HepG2 (cell line): ENCODE measurements at regions not wholly inside any gene's neighbourhood (a gene's known extent, or its start where the extent isn't known, plus 50 kb on each side); places are given as distances from the start of the nearest gene placed in this dataset.
A peak's percentile ranks its signal among the peaks of the same experiment; 100 is the strongest.

Experiments used
- ATAC-seq: fragments of 200-7000 bp; cut with Tn5 transposase; 3 replicates; pipeline ENCODE4 v1.9.1; 2020; ENCODE audit warnings: mild to moderate bottlenecking, moderate library complexity
- BruUV-seq: library from RNA; stranded (reverse); fragments of 400-500 nt; replicated peaks from 2 replicates; lab custom pipeline; 2021; lab: Mats Ljungman, UMichigan
- CTCF ChIA-PET: fragments of 300-600 bp; formaldehyde crosslinking; extraction: SDS; loops from one replicate; lab custom pipeline; 2021; ENCODE audit warnings: low total read pairs, inconsistent platforms, low intra/inter-chr PET ratio; lab: Yijun Ruan, JAX
- POLR2A ChIA-PET: fragments of 350-600 bp; sonication (Branson Sonifier 250); formaldehyde crosslinking; loops from one replicate; lab custom pipeline; 2020; ENCODE audit warnings: antibody characterized with exemption, inconsistent platforms; lab: Yijun Ruan, JAX
- DNase-seq: peaks from one replicate; pipeline ENCODE4 v3.0.0-alpha.2; 2015; ENCODE audit warnings: low spot score
- FAIRE-seq: peaks from 3 replicates; lab custom pipeline; 2011; peaks lifted over from hg19 to GRCh38; lab: Jason Lieb, UNC
- H2AFZ ChIP-seq: one replicate; pipeline ENCODE4 v1.6.1; 2011; ENCODE audit warnings: low read length, inconsistent platforms
- H3K27ac ChIP-seq: fragments of 300-600 bp; 3 replicates; pipeline ENCODE4 v1.8.0; 2011; ENCODE audit warnings: mixed run types, mild to moderate bottlenecking, mixed read lengths, low read length, inconsistent platforms; ENCODE audit not compliant: insufficient read depth; ENCODE audit errors: extremely low read length
- H3K27me3 ChIP-seq, 2 experiments: fragments of 200-600 bp in 1 of 2; 2 replicates in 1 of 2; 3 replicates in 1 of 2; pipeline versions ENCODE4 v1.6.0 to v1.8.0; 2011; ENCODE audit warnings: low read length in 2 of 2, mild to moderate bottlenecking in 2 of 2, moderate library complexity in 2 of 2, inconsistent platforms in 1 of 2; ENCODE audit not compliant: insufficient read depth in 2 of 2, control insufficient read depth in 1 of 2
- H3K36me3 ChIP-seq, 2 experiments: fragments of 200-600 bp in 1 of 2; replicated peaks in 1 of 2; 2 replicates in 1 of 2; 3 replicates in 1 of 2; pipeline versions ENCODE4 v1.5.1 to v1.8.0; 2011; ENCODE audit warnings: low read length in 2 of 2, inconsistent platforms in 1 of 2; ENCODE audit not compliant: insufficient read depth in 2 of 2, control insufficient read depth in 1 of 2
- H3K4me1 ChIP-seq: 2 replicates; pipeline ENCODE4 v1.5.1; 2012; ENCODE audit warnings: low read length, inconsistent platforms; ENCODE audit not compliant: insufficient read depth
- H3K4me2 ChIP-seq: 2 replicates; pipeline ENCODE4 v1.6.0; 2011; ENCODE audit warnings: low read depth, low read length, inconsistent platforms
- H3K4me3 ChIP-seq, 3 experiments: fragments of 200-600 bp in 1 of 3; sonication (generic), shearing (Covaris generic) in 1 of 3; replicated peaks in 1 of 3; 2 replicates each; pipeline ENCODE4 v1.5.1; 2011 to 2016; ENCODE audit warnings: low read length in 3 of 3, inconsistent platforms in 2 of 3, low read depth in 2 of 3, mild to moderate bottlenecking in 2 of 3, control low read depth in 1 of 3, mixed read lengths in 1 of 3; ENCODE audit not compliant: insufficient read depth in 1 of 3
- H3K79me2 ChIP-seq: one replicate; pipeline ENCODE4 v1.6.1; 2011; ENCODE audit warnings: low read length, inconsistent platforms; ENCODE audit not compliant: insufficient read depth
- H3K9ac ChIP-seq: 2 replicates; pipeline ENCODE4 v1.6.0; 2011; ENCODE audit warnings: mild to moderate bottlenecking, low read depth, low read length, inconsistent platforms; ENCODE audit not compliant: insufficient read depth
- H3K9me3 ChIP-seq: 2 replicates; pipeline ENCODE4 v1.5.1; 2012; ENCODE audit warnings: mild to moderate bottlenecking, low read length
- H4K20me1 ChIP-seq: 2 replicates; pipeline ENCODE4 v1.6.0; 2011; ENCODE audit warnings: inconsistent platforms, mild to moderate bottlenecking, low read length, moderate library complexity; ENCODE audit not compliant: insufficient read depth
- ATF4 ChIP-seq, 2 experiments: fragments of 450-650 bp in 1 of 2; sonication (generic) in 1 of 2; formaldehyde crosslinking; IDR thresholded peaks; 2 replicates each; pipeline versions ENCODE4 v1.5.0 to v1.8.0; 2020 to 2022; ENCODE audit warnings: mild to moderate bottlenecking in 1 of 2, missing genetic modification reagents in 1 of 2
- CEBPG ChIP-seq: IDR thresholded peaks from 2 replicates; pipeline ENCODE4 v1.6.1; 2016
- CTCF ChIP-seq: sonication (generic); formaldehyde crosslinking; IDR thresholded peaks from 2 replicates; pipeline ENCODE4 v1.5.0; 2020; ENCODE audit warnings: mild to moderate bottlenecking, missing genetic modification reagents, moderate library complexity
- ELF1 ChIP-seq: sonication (generic); formaldehyde crosslinking; IDR thresholded peaks from 2 replicates; pipeline ENCODE4 v1.4.0; 2020; ENCODE audit warnings: missing genetic modification reagents
- ELF3 ChIP-seq: IDR thresholded peaks from 2 replicates; pipeline ENCODE4 v1.6.1; 2016; ENCODE audit warnings: missing genetic modification reagents, missing compliant biosample characterization
- FOSL2 ChIP-seq: sonication (generic); formaldehyde crosslinking; IDR thresholded peaks from 2 replicates; pipeline ENCODE4 v1.4.0; 2020; ENCODE audit warnings: missing genetic modification reagents
- HMGXB4 ChIP-seq, 2 experiments: sonication (generic) in 1 of 2; formaldehyde crosslinking in 1 of 2; IDR thresholded peaks; 2 replicates each; pipeline versions ENCODE4 v1.4.0 to v1.6.1; 2018 to 2020; ENCODE audit warnings: missing genetic modification reagents in 2 of 2, borderline replicate concordance in 1 of 2, low read depth in 1 of 2, mild to moderate bottlenecking in 1 of 2, missing biosample characterization in 1 of 2
- LCORL ChIP-seq, 2 experiments: fragments of 450-650 bp in 1 of 2; sonication (generic) in 1 of 2; formaldehyde crosslinking in 1 of 2; IDR thresholded peaks; 2 replicates each; pipeline versions ENCODE4 v1.5.0 to v1.6.1; 2017 to 2020; ENCODE audit warnings: antibody characterized with exemption in 1 of 2, missing genetic modification reagents in 1 of 2
- RXRB ChIP-seq: IDR thresholded peaks from 2 replicates; pipeline ENCODE4 v1.6.1; 2016; ENCODE audit warnings: borderline replicate concordance, missing genetic modification reagents, missing compliant biosample characterization
- TCF7 ChIP-seq: sonication (generic); IDR thresholded peaks from 2 replicates; pipeline ENCODE4 v1.6.1; 2016; ENCODE audit warnings: antibody characterized with exemption, low read depth
- ZBTB25 ChIP-seq: IDR thresholded peaks from 2 replicates; pipeline ENCODE4 v1.6.1; 2018; ENCODE audit warnings: missing genetic modification reagents
- ZGPAT ChIP-seq: IDR thresholded peaks from 2 replicates; pipeline ENCODE4 v1.6.1; 2016; ENCODE audit warnings: mild to moderate bottlenecking
- ZNF574 ChIP-seq: sonication (generic); formaldehyde crosslinking; IDR thresholded peaks from 2 replicates; pipeline ENCODE4 v1.4.0; 2020; ENCODE audit warnings: missing genetic modification reagents
- ZNF878 ChIP-seq: sonication (generic); formaldehyde crosslinking; IDR thresholded peaks from 2 replicates; pipeline ENCODE4 v1.8.1; 2023; ENCODE audit warnings: mild to moderate bottlenecking, missing genetic modification reagents, moderate library complexity
- WGBS: methylation state at CpG from one replicate; pipeline ENCODE4 v1.1.6; 2017; ENCODE audit warnings: low lambda C conversion rate; 5-methylcytosine and 5-hydroxymethylcytosine counted together
- in situ Hi-C: cut with HindIII; loops from 2 replicates; pipeline ENCODE4 v1.10.0; 2017; ENCODE audit warnings: low pct_unique_long_range_greater_than_20kb; ENCODE audit not compliant: extremely low pct_ligation_motif_present
- intact Hi-C: fragments of 100-400 bp; cut with micrococcal nuclease; formaldehyde crosslinking; loops from one replicate; pipeline ENCODE4 v1.10.0; 2022; ENCODE audit not compliant: unreplicated experiment

GRCh38 chr4:42302348-42302747 lies 94.9 kb upstream of the SHISA3 start:
- H4K20me1 ChIP-seq = no peaks in the 10 kb centered on the region
- 7% methylated on average over 4 of the region's 4 CpGs for WGBS
- no peaks in the 10 kb centered on the region for H3K36me3 ChIP-seq
- peak; percentile 68 for DNase-seq
- H3K4me1 ChIP-seq = no peaks in the 10 kb centered on the region
- peaks cover 0 to 2% of the 10 kb centered on the region in 2 experiments; a peak in 1 of 5 replicates for H3K27me3 ChIP-seq
- no TSS peak for BruUV-seq
- peak; percentile 96 for ATAC-seq
- H2AFZ ChIP-seq = no peak overlapping the region
- H3K9ac ChIP-seq = no peak overlapping the region
- ChIA-PET POLR2A (no interaction called here), CTCF (no interaction called here)
- intact Hi-C loops = loop anchor here (2.0 kb wide), 1 partner anchor 20 kb away; no protein-coding TSS in a partner anchor
- in situ Hi-C loops = no loop called here
- FAIRE-seq = peak; percentile 43
- H3K9me3 ChIP-seq = no peaks in the 10 kb centered on the region
- no peak overlapping the region; the same call in 1 of the 2 replicates for H3K4me2 ChIP-seq
- no peaks in the 10 kb centered on the region for H3K79me2 ChIP-seq
- no peak overlapping the region for H3K4me3 ChIP-seq
- H3K27ac ChIP-seq = no peak overlapping the region
- TF ChIP-seq ELF3 (CRISPR knock-in tag) = peak; percentile 54
- TF ChIP-seq TCF7 = peak; percentile 39; the same call in 1 of the 2 replicates
- 0 out of 2 replicates have a peak, but pooled peaks have one; percentile 19 for TF ChIP-seq ZBTB25
- TF ChIP-seq FOSL2 (CRISPR knock-in tag) = peak; percentile 34; the same call in 1 of the 2 replicates
- TF ChIP-seq CEBPG = peak; percentile 98
- no peak for TF ChIP-seq RXRB
- peak; percentile 68; the same call in 1 of the 2 replicates for TF ChIP-seq ZNF878
- TF ChIP-seq HMGXB4 (CRISPR knock-in tag; IDR thresholded peaks at IDR 0.05; ENCODE audit: borderline replicate concordance in 1 of 2, low read depth in 1 of 2) = 0 out of 4 replicates have a peak, but pooled peaks of 1 of the 2 experiments have one; percentile 25
- TF ChIP-seq ZNF574 (CRISPR knock-in tag) = 0 out of 2 replicates have a peak, but pooled peaks have one; percentile 21
- 0 out of 2 replicates have a peak, but pooled peaks have one; percentile 24 for TF ChIP-seq ZGPAT (CRISPR knock-in tag)
- peak; percentile 35; the same call in 1 of the 2 replicates for TF ChIP-seq ELF1
- TF ChIP-seq CTCF (CRISPR knock-in tag) = peak; percentile 67
- peak in 1 of 2 experiments; percentile 98; a peak in 2 of 4 replicates for TF ChIP-seq ATF4 (CRISPR knock-in tag; IDR thresholded peaks at IDR 0.05)
- no peak for TF ChIP-seq LCORL (IDR thresholded peaks at IDR 0.05)
- TF ChIP-seq LCORL (CRISPR knock-in tag; IDR thresholded peaks at IDR 0.05) = no peak
